IMR-90 (cell line): ENCODE measurements at regions not wholly inside any gene's neighbourhood (a gene's known extent, or its start where the extent isn't known, plus 50 kb on each side); places are given as distances from the start of the nearest gene placed in this dataset.

Source experiments
- ATAC-seq: fragments of 200-7000 bp; cut with Tn5 transposase; 2 replicates; pipeline ENCODE4 v1.9.1; 2020; ENCODE audit warnings: low read depth, mild to moderate bottlenecking, moderate library complexity
- BruUV-seq: library from RNA; stranded (reverse); fragments of 400-500 nt; replicated peaks from 2 replicates; lab custom pipeline; 2021; lab: Mats Ljungman, UMichigan
- CTCF ChIA-PET: fragments of 300-600 bp; formaldehyde crosslinking; extraction: SDS; loops from one replicate; lab custom pipeline; 2021; ENCODE audit warnings: antibody characterized with exemption; lab: Yijun Ruan, JAX
- POLR2A ChIA-PET: fragments of 300-600 bp; sonication (Branson Sonifier 250); formaldehyde crosslinking; loops from one replicate; lab custom pipeline; 2022; ENCODE audit warnings: antibody characterized with exemption; ENCODE audit not compliant: unreplicated experiment; lab: Charles Lee
- DNase-seq: peaks from one replicate; pipeline ENCODE4 v3.0.0; 2013
- H2AFZ ChIP-seq: replicated peaks from 2 replicates; pipeline ENCODE3; 2013; ENCODE audit warnings: low read length, mild to moderate bottlenecking; ENCODE audit not compliant: poor library complexity
- H2AK5ac ChIP-seq: 2 replicates; pipeline ENCODE4 v1.6.1; 2013; ENCODE audit warnings: low read depth, low read length, inconsistent platforms
- H2AK9ac ChIP-seq: replicated peaks from 2 replicates; pipeline ENCODE3; 2013; ENCODE audit warnings: mild to moderate bottlenecking, low read depth, low read length, moderate library complexity; ENCODE audit not compliant: poor library complexity
- H2BK120ac ChIP-seq: 2 replicates; pipeline ENCODE4 v1.6.1; 2013; ENCODE audit warnings: low read depth, low read length, inconsistent platforms
- H2BK15ac ChIP-seq: 3 replicates; pipeline ENCODE4 v1.6.1; 2013; ENCODE audit warnings: low read depth, low read length, inconsistent platforms
- H2BK20ac ChIP-seq: 2 replicates; pipeline ENCODE4 v1.6.1; 2013; ENCODE audit warnings: low read depth, mild to moderate bottlenecking, inconsistent platforms, low read length, moderate library complexity
- H2BK5ac ChIP-seq: 2 replicates; pipeline ENCODE4 v1.6.1; 2013; ENCODE audit warnings: mild to moderate bottlenecking, low read depth, low read length, inconsistent platforms; ENCODE audit not compliant: poor library complexity, severe bottlenecking
- H3K14ac ChIP-seq: replicated peaks from 2 replicates; pipeline ENCODE4 v1.6.1; 2013; ENCODE audit warnings: low read depth, low read length, inconsistent platforms
- H3K18ac ChIP-seq: 2 replicates; pipeline ENCODE4 v1.6.1; 2013; ENCODE audit warnings: low read depth, low read length, control low read depth
- H3K23ac ChIP-seq: 2 replicates; pipeline ENCODE4 v1.6.1; 2013; ENCODE audit warnings: low read depth, low read length, inconsistent platforms
- H3K27ac ChIP-seq: 2 replicates; pipeline ENCODE4 v1.5.1; 2013; ENCODE audit warnings: mild to moderate bottlenecking, control low read depth, low read length; ENCODE audit not compliant: insufficient read depth
- H3K27me3 ChIP-seq: 2 replicates; pipeline ENCODE4 v1.6.1; 2013; ENCODE audit warnings: low read length; ENCODE audit not compliant: control insufficient read depth, insufficient read depth
- H3K36me3 ChIP-seq: 2 replicates; pipeline ENCODE4 v1.6.1; 2013; ENCODE audit warnings: low read length, mixed read lengths; ENCODE audit not compliant: control insufficient read depth, insufficient read depth
- H3K4ac ChIP-seq: 2 replicates; pipeline ENCODE4 v1.6.1; 2013; ENCODE audit warnings: low read depth, low read length, inconsistent platforms
- H3K4me1 ChIP-seq: 2 replicates; pipeline ENCODE4 v1.6.1; 2013; ENCODE audit warnings: low read length, mixed read lengths; ENCODE audit not compliant: control insufficient read depth, insufficient read depth
- H3K4me2 ChIP-seq: 2 replicates; pipeline ENCODE4 v1.6.1; 2013; ENCODE audit warnings: low read depth, mild to moderate bottlenecking, control low read depth, low read length, moderate library complexity
- H3K4me3 ChIP-seq: 2 replicates; pipeline ENCODE4 v1.5.1; 2013; ENCODE audit warnings: low read depth, mild to moderate bottlenecking, control low read depth, low read length, moderate library complexity; ENCODE audit not compliant: insufficient read depth
- H3K56ac ChIP-seq: 2 replicates; pipeline ENCODE4 v1.6.1; 2013; ENCODE audit warnings: low read length, inconsistent platforms; ENCODE audit not compliant: insufficient read depth; ENCODE audit errors: extremely low read depth
- H3K79me1 ChIP-seq, 2 experiments: 2 replicates each; pipeline ENCODE4 v1.6.1; 2013; ENCODE audit warnings: low read length in 2 of 2, inconsistent platforms in 1 of 2, low read depth in 1 of 2
- H3K9ac ChIP-seq: 2 replicates; pipeline ENCODE4 v1.6.1; 2013; ENCODE audit warnings: low read depth, low read length, control low read depth
- H3K9me1 ChIP-seq: 2 replicates; pipeline ENCODE4 v1.6.1; 2013; ENCODE audit warnings: low read length, inconsistent platforms; ENCODE audit not compliant: insufficient read depth
- H3K9me3 ChIP-seq: 2 replicates; pipeline ENCODE4 v1.6.1; 2013; ENCODE audit warnings: low read length; ENCODE audit not compliant: control insufficient read depth, insufficient read depth
- H4K20me1 ChIP-seq: 2 replicates; pipeline ENCODE4 v1.6.1; 2013; ENCODE audit warnings: low read length, inconsistent platforms; ENCODE audit not compliant: insufficient read depth
- H4K5ac ChIP-seq: 2 replicates; pipeline ENCODE4 v1.6.1; 2013; ENCODE audit warnings: mild to moderate bottlenecking, low read depth, low read length, control low read depth
- H4K8ac ChIP-seq, 2 experiments: 2 replicates each; pipeline ENCODE4 v1.6.1; 2013; ENCODE audit warnings: low read depth in 2 of 2, low read length in 2 of 2, control low read depth in 1 of 2, inconsistent platforms in 1 of 2
- H4K91ac ChIP-seq: 2 replicates; pipeline ENCODE4 v1.6.1; 2013; ENCODE audit warnings: low read depth, low read length, inconsistent platforms; ENCODE audit not compliant: insufficient read depth
- BHLHE40 ChIP-seq: fragments of 150-350 bp; IDR thresholded peaks from 2 replicates; pipeline ENCODE4 v1.6.1; 2016; ENCODE audit warnings: mild to moderate bottlenecking, low read depth, low read length
- CEBPB ChIP-seq: IDR thresholded peaks from 2 replicates; pipeline ENCODE4 v1.6.1; 2012; ENCODE audit warnings: low read depth, low read length, improper control_type of control experiment
- CHD1 ChIP-seq: IDR thresholded peaks from 2 replicates; pipeline ENCODE4 v1.6.1; 2012; ENCODE audit warnings: low read depth, low read length, improper control_type of control experiment
- FOS ChIP-seq: fragments of 150-350 bp; IDR thresholded peaks from 2 replicates; pipeline ENCODE4 v1.6.1; 2016; ENCODE audit warnings: low read depth, low read length
- MAFK ChIP-seq: IDR thresholded peaks from 2 replicates; pipeline ENCODE4 v1.6.1; 2012; ENCODE audit warnings: low read depth, low read length, improper control_type of control experiment
- MAZ ChIP-seq: IDR thresholded peaks from 2 replicates; pipeline ENCODE4 v1.6.1; 2012; ENCODE audit warnings: low read depth, mild to moderate bottlenecking, low read length, improper control_type of control experiment, moderate library complexity, borderline replicate concordance
- MXI1 ChIP-seq: IDR thresholded peaks from 2 replicates; pipeline ENCODE4 v1.6.1; 2012; ENCODE audit warnings: low read depth, mild to moderate bottlenecking, low read length, moderate library complexity, borderline replicate concordance
- NFE2L2 ChIP-seq: fragments of 150-350 bp; IDR thresholded peaks from 2 replicates; pipeline ENCODE4 v1.6.1; 2016; ENCODE audit warnings: low read depth, mild to moderate bottlenecking, low read length
- POLR2A ChIP-seq: IDR thresholded peaks from 2 replicates; pipeline ENCODE4 v1.6.1; 2012; ENCODE audit warnings: mild to moderate bottlenecking, low read depth, low read length
- RAD21 ChIP-seq: IDR thresholded peaks from 2 replicates; pipeline ENCODE4 v1.6.1; 2012; ENCODE audit warnings: low read length, improper control_type of control experiment
- RCOR1 ChIP-seq: IDR thresholded peaks from 2 replicates; pipeline ENCODE4 v1.6.1; 2012; ENCODE audit warnings: mild to moderate bottlenecking, low read length, improper control_type of control experiment; ENCODE audit not compliant: insufficient replicate concordance
- RFX5 ChIP-seq: IDR thresholded peaks from 2 replicates; pipeline ENCODE4 v1.8.0; 2012; ENCODE audit warnings: low read depth, mild to moderate bottlenecking, low read length, moderate library complexity
- SMC3 ChIP-seq: fragments of 150-350 bp; IDR thresholded peaks from 2 replicates; pipeline ENCODE4 v1.6.1; 2016; ENCODE audit warnings: low read depth, mild to moderate bottlenecking, antibody characterized with exemption, low read length, moderate library complexity
- WGBS, 2 experiments: methylation state at CpG; one replicate each; pipeline versions ENCODE4 v1.1.5 to v1.1.7; 2013; ENCODE audit warnings: missing lambda C conversion rate in 2 of 2; ENCODE audit not compliant: insufficient read length in 1 of 2; ENCODE audit errors: extremely low coverage in 2 of 2; 5-methylcytosine and 5-hydroxymethylcytosine counted together
- dilution Hi-C: fragments of 300-500 bp; cut with HindIII; formaldehyde crosslinking; loops from one replicate; pipeline ENCODE4 v1.14.3; 2018; ENCODE audit warnings: low sequenced_read_pairs; ENCODE audit not compliant: unreplicated experiment
- in situ Hi-C: fragments of 300-500 bp; cut with MboI; formaldehyde crosslinking; loops from 3 replicates; pipeline ENCODE4 v1.14.3; 2019; ENCODE audit warnings: low sequenced_read_pairs, inconsistent platforms, mixed read lengths
- intact Hi-C: fragments of 100-400 bp; cut with micrococcal nuclease; formaldehyde crosslinking; loops from 2 replicates; pipeline ENCODE4 v1.10.0; 2022
- TF ChIP-seq, protein P1 (sequence below): fragments of 150-350 bp; IDR thresholded peaks from 2 replicates; pipeline ENCODE4 v1.6.1; 2017; ENCODE audit warnings: mild to moderate bottlenecking, antibody characterized with exemption, low read length, low read depth
- TF ChIP-seq, protein P2 (sequence below): conservative IDR thresholded peaks from 2 replicates; pipeline ENCODE4 v1.5.1; 2012; ENCODE audit warnings: mild to moderate bottlenecking, low read depth, low read length, improper control_type of control experiment
- TF ChIP-seq, protein P3 (sequence below): fragments of 150-350 bp; IDR thresholded peaks from 2 replicates; pipeline ENCODE4 v1.6.1; 2016; ENCODE audit warnings: low read depth, mild to moderate bottlenecking, low read length, moderate library complexity, borderline replicate concordance

DNA sequence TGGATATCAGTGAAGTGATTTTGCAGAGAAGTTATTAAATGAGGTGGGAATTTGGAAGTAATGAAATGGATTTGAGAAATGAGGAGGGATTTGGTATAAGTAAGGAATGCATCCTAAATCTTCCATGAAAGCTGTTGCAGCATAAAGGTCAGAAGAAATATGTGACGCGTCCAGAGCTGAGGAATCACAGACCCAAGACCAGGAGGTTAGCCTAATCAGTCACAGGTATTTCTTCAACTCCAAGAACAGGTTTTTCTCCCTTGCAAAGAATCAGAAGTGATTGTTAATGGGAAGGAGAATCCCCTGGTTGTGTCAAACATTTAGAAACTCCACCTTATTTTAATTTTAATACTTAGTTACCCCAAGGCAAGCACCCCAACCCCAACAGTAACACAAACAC is 253.2 kb downstream of the MEX3B start:
- Histone ChIP-seq H2BK120ac (no peak overlapping the region), H3K23ac (no peak overlapping the region), H3K9ac (no peak overlapping the region), H4K8ac (no peak overlapping the region), H2BK15ac (no peak overlapping the region), H3K18ac (no peak overlapping the region), H3K14ac (no peak overlapping the region), H3K79me1 (no peaks in the 10 kb centered on the region), H3K4ac (no peak overlapping the region), H2BK5ac (no peak overlapping the region), H3K9me1 (no peaks in the 10 kb centered on the region), H4K5ac (no peak overlapping the region), H2AK5ac (no peak overlapping the region), H3K36me3 (no peaks in the 10 kb centered on the region), H3K56ac (no peak overlapping the region), H4K91ac (no peak overlapping the region), H2BK20ac (no peak overlapping the region), H3K4me1 (no peaks in the 10 kb centered on the region), H2AK9ac (no peak overlapping the region), H2AFZ (no peak overlapping the region), H3K27ac (no peak overlapping the region), H3K9me3 (no peaks in the 10 kb centered on the region; the same call in 1 of the 2 replicates), H4K20me1 (no peaks in the 10 kb centered on the region), H3K4me3 (no peak overlapping the region), H3K4me2 (no peak overlapping the region), H3K27me3 (peaks cover 5% of the 10 kb centered on the region; the same call in 1 of the 2 replicates)
- intact Hi-C loops (no loop called here), in situ Hi-C loops (no loop called here), dilution Hi-C loops (no loop called here)
- no TSS peak for BruUV-seq
- ChIA-PET CTCF (interaction anchor here (0.7 kb wide), 1 partner anchor 25 kb away, joined by 4 read pairs; no protein-coding TSS in a partner anchor), POLR2A (no interaction called here)
- TF ChIP-seq NFE2L2 = no peak
- no peak for TF ChIP-seq CHD1
- no peak for TF ChIP-seq FOS
- TF ChIP-seq RFX5 = no peak
- no peak for TF ChIP-seq BHLHE40
- TF ChIP-seq MXI1 = no peak
- TF ChIP-seq RCOR1 = no peak
- TF ChIP-seq, protein P1, sequence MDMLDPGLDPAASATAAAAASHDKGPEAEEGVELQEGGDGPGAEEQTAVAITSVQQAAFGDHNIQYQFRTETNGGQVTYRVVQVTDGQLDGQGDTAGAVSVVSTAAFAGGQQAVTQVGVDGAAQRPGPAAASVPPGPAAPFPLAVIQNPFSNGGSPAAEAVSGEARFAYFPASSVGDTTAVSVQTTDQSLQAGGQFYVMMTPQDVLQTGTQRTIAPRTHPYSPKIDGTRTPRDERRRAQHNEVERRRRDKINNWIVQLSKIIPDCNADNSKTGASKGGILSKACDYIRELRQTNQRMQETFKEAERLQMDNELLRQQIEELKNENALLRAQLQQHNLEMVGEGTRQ = no peak
- no peak for TF ChIP-seq POLR2A
- no peak for TF ChIP-seq MAZ
- TF ChIP-seq SMC3 = no peak
- no peak for TF ChIP-seq RAD21
- TF ChIP-seq, protein P2, sequence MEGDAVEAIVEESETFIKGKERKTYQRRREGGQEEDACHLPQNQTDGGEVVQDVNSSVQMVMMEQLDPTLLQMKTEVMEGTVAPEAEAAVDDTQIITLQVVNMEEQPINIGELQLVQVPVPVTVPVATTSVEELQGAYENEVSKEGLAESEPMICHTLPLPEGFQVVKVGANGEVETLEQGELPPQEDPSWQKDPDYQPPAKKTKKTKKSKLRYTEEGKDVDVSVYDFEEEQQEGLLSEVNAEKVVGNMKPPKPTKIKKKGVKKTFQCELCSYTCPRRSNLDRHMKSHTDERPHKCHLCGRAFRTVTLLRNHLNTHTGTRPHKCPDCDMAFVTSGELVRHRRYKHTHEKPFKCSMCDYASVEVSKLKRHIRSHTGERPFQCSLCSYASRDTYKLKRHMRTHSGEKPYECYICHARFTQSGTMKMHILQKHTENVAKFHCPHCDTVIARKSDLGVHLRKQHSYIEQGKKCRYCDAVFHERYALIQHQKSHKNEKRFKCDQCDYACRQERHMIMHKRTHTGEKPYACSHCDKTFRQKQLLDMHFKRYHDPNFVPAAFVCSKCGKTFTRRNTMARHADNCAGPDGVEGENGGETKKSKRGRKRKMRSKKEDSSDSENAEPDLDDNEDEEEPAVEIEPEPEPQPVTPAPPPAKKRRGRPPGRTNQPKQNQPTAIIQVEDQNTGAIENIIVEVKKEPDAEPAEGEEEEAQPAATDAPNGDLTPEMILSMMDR = no peak
- TF ChIP-seq MAFK = no peak
- TF ChIP-seq, protein P3, sequence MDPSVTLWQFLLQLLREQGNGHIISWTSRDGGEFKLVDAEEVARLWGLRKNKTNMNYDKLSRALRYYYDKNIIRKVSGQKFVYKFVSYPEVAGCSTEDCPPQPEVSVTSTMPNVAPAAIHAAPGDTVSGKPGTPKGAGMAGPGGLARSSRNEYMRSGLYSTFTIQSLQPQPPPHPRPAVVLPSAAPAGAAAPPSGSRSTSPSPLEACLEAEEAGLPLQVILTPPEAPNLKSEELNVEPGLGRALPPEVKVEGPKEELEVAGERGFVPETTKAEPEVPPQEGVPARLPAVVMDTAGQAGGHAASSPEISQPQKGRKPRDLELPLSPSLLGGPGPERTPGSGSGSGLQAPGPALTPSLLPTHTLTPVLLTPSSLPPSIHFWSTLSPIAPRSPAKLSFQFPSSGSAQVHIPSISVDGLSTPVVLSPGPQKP = no peak
- TF ChIP-seq CEBPB = no peak
- ATAC-seq = no peak
- no CpG with 5 or more reads among the region's 2 CpGs for WGBS, 2 experiments
- DNase-seq = no peak
